H9 (cell line): ENCODE measurements at regions not wholly inside any gene's neighbourhood (a gene's known extent, or its start where the extent isn't known, plus 50 kb on each side); places are given as distances from the start of the nearest gene placed in this dataset.

ENCODE experiments used
- DNase-seq: peaks from one replicate; pipeline ENCODE4 v3.0.0-alpha.2; 2017
- H2AFZ ChIP-seq: one replicate; pipeline ENCODE4 v1.6.1; 2013; ENCODE audit warnings: mild to moderate bottlenecking, low read length, control low read depth, moderate library complexity
- H2AK5ac ChIP-seq: 2 replicates; pipeline ENCODE4 v1.6.1; 2013; ENCODE audit warnings: low read length, control low read depth, mixed read lengths; ENCODE audit not compliant: insufficient read length
- H2BK120ac ChIP-seq: one replicate; pipeline ENCODE4 v1.6.1; 2013; ENCODE audit warnings: low read depth, mild to moderate bottlenecking, low read length, control low read depth, inconsistent platforms; ENCODE audit not compliant: poor library complexity, severe bottlenecking
- H2BK12ac ChIP-seq: 2 replicates; pipeline ENCODE4 v1.6.1; 2013; ENCODE audit warnings: low read length, control low read depth, mixed read lengths, low read depth; ENCODE audit not compliant: insufficient read length
- H2BK15ac ChIP-seq: 2 replicates; pipeline ENCODE4 v1.6.1; 2013; ENCODE audit warnings: low read depth, low read length, control low read depth
- H2BK20ac ChIP-seq: one replicate; pipeline ENCODE4 v1.6.1; 2013; ENCODE audit warnings: low read depth, mild to moderate bottlenecking, low read length, control low read depth, inconsistent platforms; ENCODE audit not compliant: poor library complexity, severe bottlenecking
- H2BK5ac ChIP-seq: 2 replicates; pipeline ENCODE4 v1.6.1; 2013; ENCODE audit warnings: low read length, control low read depth, mixed read lengths; ENCODE audit not compliant: insufficient read length
- H3K14ac ChIP-seq: 2 replicates; pipeline ENCODE4 v1.6.1; 2013; ENCODE audit warnings: low read length, control low read depth; ENCODE audit not compliant: insufficient read depth
- H3K18ac ChIP-seq: 2 replicates; pipeline ENCODE4 v1.6.1; 2013; ENCODE audit warnings: low read depth, mild to moderate bottlenecking, mixed read lengths, low read length, control low read depth; ENCODE audit not compliant: insufficient read length
- H3K23ac ChIP-seq: 2 replicates; pipeline ENCODE4 v1.6.1; 2013; ENCODE audit warnings: low read length, control low read depth, mixed read lengths, low read depth; ENCODE audit not compliant: insufficient read length
- H3K23me2 ChIP-seq: 2 replicates; pipeline ENCODE4 v1.6.1; 2013; ENCODE audit warnings: low read depth, mild to moderate bottlenecking, mixed read lengths, low read length, control low read depth; ENCODE audit not compliant: insufficient read length, poor library complexity, severe bottlenecking
- H3K27ac ChIP-seq: 2 replicates; pipeline ENCODE4 v1.5.1; 2013; ENCODE audit warnings: low read length, control low read depth, mixed read lengths, low read depth; ENCODE audit not compliant: insufficient read length
- H3K27me3 ChIP-seq: 2 replicates; pipeline ENCODE4 v1.6.1; 2013; ENCODE audit warnings: low read length, control low read depth, inconsistent platforms; ENCODE audit not compliant: insufficient read depth
- H3K4ac ChIP-seq: 2 replicates; pipeline ENCODE4 v1.6.1; 2013; ENCODE audit warnings: low read depth, mild to moderate bottlenecking, control low read depth, inconsistent platforms, low read length, moderate library complexity
- H3K4me1 ChIP-seq: 2 replicates; pipeline ENCODE4 v1.6.1; 2013; ENCODE audit warnings: low read length, control low read depth, inconsistent platforms; ENCODE audit not compliant: insufficient read depth
- H3K4me2 ChIP-seq: 2 replicates; pipeline ENCODE4 v1.6.1; 2013; ENCODE audit warnings: low read length, control low read depth, mixed read lengths; ENCODE audit not compliant: insufficient read length, insufficient read depth
- H3K56ac ChIP-seq: 2 replicates; pipeline ENCODE4 v1.6.1; 2013; ENCODE audit warnings: low read depth, mild to moderate bottlenecking, mixed read lengths, low read length, control low read depth; ENCODE audit not compliant: insufficient read length
- H3K79me1 ChIP-seq: 2 replicates; pipeline ENCODE4 v1.6.1; 2013; ENCODE audit warnings: low read depth, mild to moderate bottlenecking, moderate library complexity, low read length, control low read depth, inconsistent platforms; ENCODE audit not compliant: insufficient read depth, poor library complexity, severe bottlenecking
- H3K79me2 ChIP-seq: 2 replicates; pipeline ENCODE4 v1.6.1; 2013; ENCODE audit warnings: low read length, control low read depth, inconsistent platforms; ENCODE audit not compliant: insufficient read depth
- H3K9ac ChIP-seq: 2 replicates; pipeline ENCODE4 v1.6.1; 2013; ENCODE audit warnings: low read length, control low read depth, mixed read lengths; ENCODE audit not compliant: insufficient read length; ENCODE audit errors: extremely low read depth
- H3K9me3 ChIP-seq: one replicate; pipeline ENCODE4 v1.6.1; 2013; ENCODE audit warnings: low read depth, low read length, inconsistent platforms; ENCODE audit not compliant: control insufficient read depth
- H3T11ph ChIP-seq: one replicate; pipeline ENCODE4 v1.6.1; 2013; ENCODE audit warnings: mild to moderate bottlenecking, low read length, control low read depth, inconsistent platforms
- H4K20me1 ChIP-seq: one replicate; pipeline ENCODE4 v1.6.1; 2013; ENCODE audit not compliant: control insufficient read depth, insufficient read length, insufficient read depth
- H4K5ac ChIP-seq: 2 replicates; pipeline ENCODE4 v1.6.1; 2013; ENCODE audit warnings: low read depth, mild to moderate bottlenecking, mixed read lengths, low read length, control low read depth; ENCODE audit not compliant: insufficient read length
- H4K8ac ChIP-seq: replicated peaks from 2 replicates; pipeline ENCODE4 v1.6.1; 2013; ENCODE audit warnings: low read length, control low read depth, mixed read lengths, low read depth; ENCODE audit not compliant: insufficient read length
- H4K91ac ChIP-seq: 2 replicates; pipeline ENCODE4 v1.6.1; 2013; ENCODE audit warnings: low read depth, mild to moderate bottlenecking, moderate library complexity, mixed read lengths, low read length, control low read depth; ENCODE audit not compliant: insufficient read length
- H3K27ac Mint-ChIP-seq, 3 experiments: 2 replicates in 2 of 3; 3 replicates in 1 of 3; pipeline ENCODE4 v1.8.0; 2020 to 2021; ENCODE audit warnings: mixed read lengths in 3 of 3, mild to moderate bottlenecking in 1 of 3, moderate library complexity in 1 of 3
- H3K27me3 Mint-ChIP-seq: 2 replicates; pipeline ENCODE4 v1.8.0; 2021; ENCODE audit warnings: low read depth, mild to moderate bottlenecking, moderate library complexity, mixed read lengths
- H3K36me3 Mint-ChIP-seq, 3 experiments: 2 replicates in 2 of 3; 3 replicates in 1 of 3; pipeline ENCODE4 v1.8.0; 2020 to 2021; ENCODE audit warnings: low read depth in 3 of 3, mixed read lengths in 3 of 3; ENCODE audit not compliant: insufficient read depth in 1 of 3
- H3K4me1 Mint-ChIP-seq, 2 experiments: 2 replicates each; pipeline ENCODE4 v1.8.0; 2020; ENCODE audit warnings: mixed read lengths in 2 of 2
- H3K4me3 Mint-ChIP-seq, 2 experiments: 2 replicates in 1 of 2; 3 replicates in 1 of 2; pipeline ENCODE4 v1.8.0; 2020 to 2021; ENCODE audit warnings: mild to moderate bottlenecking in 2 of 2, mixed read lengths in 2 of 2, moderate library complexity in 1 of 2
- H3K9me3 Mint-ChIP-seq, 2 experiments: 2 replicates in 1 of 2; 3 replicates in 1 of 2; pipeline ENCODE4 v1.8.0; 2020; ENCODE audit warnings: mild to moderate bottlenecking in 2 of 2, mixed read lengths in 2 of 2, moderate library complexity in 1 of 2
- CTCF ChIP-seq: fragments of 200-600 bp; sonication (generic); conservative IDR thresholded peaks from 3 replicates; pipeline ENCODE4 v1.8.0; 2021; ENCODE audit warnings: antibody characterized with exemption, mild to moderate bottlenecking
- WGBS: extraction: QIAGEN DNeasy Blood & Tissue Kit; methylation state at CpG from one replicate; pipeline ENCODE4 v1.1.7; 2013; ENCODE audit warnings: missing lambda C conversion rate, low lambda C conversion rate, mixed read lengths; ENCODE audit not compliant: insufficient read length; ENCODE audit errors: extremely low coverage; 5-methylcytosine and 5-hydroxymethylcytosine counted together

- Mint-ChIP-seq H3K4me1 (no peaks in the 10 kb centered on the region), H3K27ac (no peak overlapping the region), H3K27me3 (no peaks in the 10 kb centered on the region), H3K36me3 (no peaks in the 10 kb centered on the region), H3K9me3 (no peaks in the 10 kb centered on the region), H3K4me3 (no peak overlapping the region)
- DNase-seq, result no peak
- no peaks in the 10 kb centered on the region for H3K4me1 ChIP-seq
- no peak overlapping the region for H2BK120ac ChIP-seq
- no peak overlapping the region for H2BK12ac ChIP-seq
- H4K91ac ChIP-seq, result no peak overlapping the region
- WGBS, result no CpG with 5 or more reads among the region's 2 CpGs
- H4K8ac ChIP-seq, result no peak overlapping the region
- H3K9ac ChIP-seq, result no peak overlapping the region
- H3K18ac ChIP-seq, result no peak overlapping the region
- no peaks in the 10 kb centered on the region for H4K20me1 ChIP-seq
- no peak overlapping the region for H3K23ac ChIP-seq
- no peak overlapping the region for H2AK5ac ChIP-seq
- no peak overlapping the region for H2BK15ac ChIP-seq
- no peak overlapping the region for H2BK5ac ChIP-seq
- H4K5ac ChIP-seq, result no peak overlapping the region
- no peak overlapping the region for H3K27ac ChIP-seq
- no peak overlapping the region for H3K4me2 ChIP-seq
- TF ChIP-seq CTCF, result no peak
- H2AFZ ChIP-seq, result no peak overlapping the region
- no peak overlapping the region for H3K14ac ChIP-seq
- no peaks in the 10 kb centered on the region for H3K23me2 ChIP-seq
- no peak overlapping the region for H3K4ac ChIP-seq
- no peaks in the 10 kb centered on the region for H3K79me1 ChIP-seq
- H3K27me3 ChIP-seq, result no peaks in the 10 kb centered on the region
- H3K9me3 ChIP-seq, result no peaks in the 10 kb centered on the region
- H3T11ph ChIP-seq, result no peak overlapping the region
- no peak overlapping the region for H3K56ac ChIP-seq
- H2BK20ac ChIP-seq, result no peak overlapping the region
- no peaks in the 10 kb centered on the region for H3K79me2 ChIP-seq
These were observed 418.8 kb upstream of the SPHKAP start for GRCh38 chr2:228600265-228600664.
